Esophagus squamous epithelium (tissue), 4 donors: ENCODE measurements at regions not wholly inside any gene's neighbourhood (a gene's known extent, or its start where the extent isn't known, plus 50 kb on each side); places are given as distances from the start of the nearest gene placed in this dataset.

Source experiments
- CTCF ChIP-seq, 6 experiments: fragments of 450-650 bp in 4 of 6; fragments of 200-600 bp in 2 of 6; sonication (generic) in 2 of 6; IDR thresholded peaks; one replicate each; pipeline ENCODE4 v1.5.1; 2016 to 2019; ENCODE audit warnings: antibody characterized with exemption in 6 of 6, mild to moderate bottlenecking in 4 of 6, moderate library complexity in 4 of 6
- POLR2A ChIP-seq, 4 donors: fragments of 450-650 bp; IDR thresholded peaks; one replicate each; pipeline ENCODE4 v1.6.1; 2017; ENCODE audit warnings: antibody characterized with exemption in 4 of 4, mild to moderate bottlenecking in 4 of 4, moderate library complexity in 3 of 4

DNA sequence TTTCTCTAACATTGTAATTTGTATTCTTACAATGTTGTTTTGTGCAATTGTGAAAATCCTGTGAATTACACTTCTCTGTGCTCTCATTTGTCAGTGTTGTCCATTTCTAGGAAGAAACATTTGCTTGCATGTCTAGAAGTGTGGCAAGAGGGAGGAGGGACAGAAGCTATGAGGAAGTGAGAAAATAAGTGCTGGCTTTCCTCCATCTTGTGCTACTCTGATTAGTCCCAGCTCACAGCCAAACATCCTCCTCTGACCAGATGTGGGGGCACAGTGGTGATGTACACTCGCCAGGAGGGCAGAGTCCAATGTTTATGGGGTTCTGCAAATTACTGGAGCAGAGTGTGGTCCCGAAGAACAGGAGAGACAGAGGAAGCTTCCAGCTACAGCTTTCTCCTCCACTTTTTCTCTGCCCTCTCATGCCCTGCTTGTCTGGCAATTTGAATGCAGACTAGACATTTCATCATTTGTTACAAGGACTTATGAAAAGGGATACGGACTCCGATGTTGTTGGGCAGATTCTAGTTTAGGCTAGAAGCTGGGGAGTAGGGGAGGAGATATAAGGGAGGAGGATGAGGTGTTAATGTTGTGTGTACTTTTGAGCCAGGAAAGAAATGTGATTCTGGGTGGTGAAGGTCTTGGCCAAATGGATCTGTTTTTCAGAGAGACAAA is 131.0 kb upstream of the C1GALT1 start:
- TF ChIP-seq CTCF (IDR thresholded peaks at IDR 0.05), result no peak
- no peak for TF ChIP-seq POLR2A (IDR thresholded peaks at IDR 0.05)
